Adrenal gland (tissue), 5 donors: ENCODE measurements at regions not wholly inside any gene's neighbourhood (a gene's known extent, or its start where the extent isn't known, plus 50 kb on each side); places are given as distances from the start of the nearest gene placed in this dataset.

Source experiments
- CTCF ChIP-seq, 6 experiments: fragments of 450-650 bp in 4 of 6; fragments of 200-600 bp in 2 of 6; sonication (generic) in 1 of 6; IDR thresholded peaks; 1 replicate in 5 of 6; 2 replicates in 1 of 6; pipeline versions ENCODE4 v1.5.1 to v1.8.0; 2016 to 2021; ENCODE audit warnings: antibody characterized with exemption in 6 of 6, mild to moderate bottlenecking in 2 of 6, moderate library complexity in 1 of 6
- POLR2A ChIP-seq, 2 donors: fragments of 450-650 bp; IDR thresholded peaks; one replicate each; pipeline ENCODE4 v1.6.1; 2017; ENCODE audit warnings: antibody characterized with exemption in 2 of 2, mild to moderate bottlenecking in 2 of 2, moderate library complexity in 1 of 2
- donor health status: DM: no; HTN: no; CAD: no.

DNA sequence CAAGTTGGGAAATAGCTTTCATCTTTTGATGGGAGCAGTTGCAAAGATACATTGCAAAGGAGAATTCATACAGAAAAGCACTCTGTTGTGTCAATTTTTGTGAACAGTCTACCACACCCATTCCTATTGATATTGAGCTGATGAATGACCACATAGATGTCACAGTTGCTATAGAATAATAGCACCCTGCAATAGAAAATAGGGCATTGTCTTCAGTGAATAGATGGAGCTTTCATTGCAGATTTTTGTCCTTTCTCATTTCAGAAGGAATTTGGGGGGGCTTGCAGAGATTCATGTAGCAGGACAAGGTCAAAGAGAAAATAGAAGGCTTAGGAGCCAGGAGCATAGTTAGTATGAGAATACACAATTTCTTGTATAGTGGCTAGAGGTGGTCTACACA lies 237.9 kb downstream of the TMEM38B start:
- no peak for TF ChIP-seq CTCF (IDR thresholded peaks at IDR 0.05)
- TF ChIP-seq POLR2A (IDR thresholded peaks at IDR 0.05), result no peak
